ENCODE measurements at regions not wholly inside any gene's neighbourhood (a gene's known extent, or its start where the extent isn't known, plus 50 kb on each side); places are given as distances from the start of the nearest gene placed in this dataset.

GRCh38 chr18:30917651-30918050 lies 124.9 kb downstream of the DSC3 start:
- no peak overlapping the region for H3K4me3 ChIP-seq
- DNase-seq (ENCODE audit: low spot score), result no peak
- TF ChIP-seq CTCF (IDR thresholded peaks at IDR 0.05), result no peak
- H3K27ac ChIP-seq, result no peak overlapping the region

- no peak overlapping the region for H3K4me3 ChIP-seq
- no peak for TF ChIP-seq CTCF (IDR thresholded peaks at IDR 0.05)
- H3K27ac ChIP-seq, result no peak overlapping the region
- no peak for DNase-seq (ENCODE audit: low spot score)
These were observed 127.1 kb downstream of the DSC3 start for GRCh38 chr18:30915336-30915988.

- DNase-seq (ENCODE audit: low spot score), result no peak
- H3K4me3 ChIP-seq, result no peak overlapping the region
- TF ChIP-seq CTCF (IDR thresholded peaks at IDR 0.05), result no peak
- no peak overlapping the region for H3K27ac ChIP-seq
These were observed 134.2 kb downstream of the DSC3 start for GRCh38 chr18:30908381-30908780.

- no peak overlapping the region for H3K27ac ChIP-seq
- H3K4me3 ChIP-seq, result no peak overlapping the region
- TF ChIP-seq CTCF (IDR thresholded peaks at IDR 0.05), result no peak
- no peak for DNase-seq (ENCODE audit: low spot score)
These were observed 139.0 kb downstream of the DSC3 start for GRCh38 chr18:30903566-30903965.

- no peak for DNase-seq (ENCODE audit: low spot score)
- no peak overlapping the region for H3K27ac ChIP-seq
- no peak overlapping the region for H3K4me3 ChIP-seq
- no peak for TF ChIP-seq CTCF (IDR thresholded peaks at IDR 0.05)
These were observed 152.8 kb downstream of the DSC3 start for GRCh38 chr18:30889519-30890301.

- Histone ChIP-seq H3K4me3 (no peak overlapping the region), H3K27ac (no peak overlapping the region)
- TF ChIP-seq CTCF (IDR thresholded peaks at IDR 0.05), result no peak
- DNase-seq (ENCODE audit: low spot score), result no peak
These were observed 154.2 kb downstream of the DSC3 start for GRCh38 chr18:30888344-30888743.

GRCh38 chr18:30886998-30887397 lies 155.5 kb downstream of the DSC3 start:
- Histone ChIP-seq H3K27ac (no peak overlapping the region), H3K4me3 (no peak overlapping the region)
- TF ChIP-seq CTCF (IDR thresholded peaks at IDR 0.05), result no peak
- DNase-seq (ENCODE audit: low spot score), result no peak
